ENCODE measurements at regions not wholly inside any gene's neighbourhood (a gene's known extent, or its start where the extent isn't known, plus 50 kb on each side); places are given as distances from the start of the nearest gene placed in this dataset.

DNA sequence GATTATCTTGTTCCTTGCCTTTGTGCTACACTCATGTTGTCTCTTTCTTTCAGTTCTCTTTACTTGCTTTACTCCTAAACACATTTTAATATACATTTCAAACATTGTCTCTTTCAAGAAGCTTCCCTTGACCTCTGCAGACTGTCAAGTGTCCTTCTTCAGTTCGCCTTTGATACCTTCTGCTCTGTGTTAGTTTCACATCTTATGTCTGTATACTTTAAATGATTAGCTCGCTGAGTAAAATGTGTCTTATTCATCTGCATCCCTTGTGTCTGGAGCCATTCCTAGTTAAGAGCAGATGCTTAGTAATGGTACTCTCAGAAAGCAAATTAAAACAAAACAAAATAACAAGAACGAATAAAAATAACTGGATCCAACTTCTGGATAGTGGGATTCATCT is 303.3 kb downstream of the S1PR1 start:
- TF ChIP-seq MAX (IDR thresholded peaks at IDR 0.05; ENCODE audit: insufficient read depth, insufficient read length) (no peak), POLR2A (IDR thresholded peaks at IDR 0.05; ENCODE audit: low read depth, low read length) (no peak), FOS (IDR thresholded peaks at IDR 0.05; ENCODE audit: borderline replicate concordance, insufficient read depth, low read length) (no peak), GATA2 (IDR thresholded peaks at IDR 0.05; ENCODE audit: insufficient read depth, insufficient read length, low read depth, low read length) (no peak), CTCF (IDR thresholded peaks at IDR 0.05; ENCODE audit: extremely low read depth in 1 of 2, insufficient read depth in 1 of 2, low read depth in 1 of 2, low read length in 2 of 2) (no peak)
